ENCODE measurements at regions not wholly inside any gene's neighbourhood (a gene's known extent, or its start where the extent isn't known, plus 50 kb on each side); places are given as distances from the start of the nearest gene placed in this dataset.

DNA sequence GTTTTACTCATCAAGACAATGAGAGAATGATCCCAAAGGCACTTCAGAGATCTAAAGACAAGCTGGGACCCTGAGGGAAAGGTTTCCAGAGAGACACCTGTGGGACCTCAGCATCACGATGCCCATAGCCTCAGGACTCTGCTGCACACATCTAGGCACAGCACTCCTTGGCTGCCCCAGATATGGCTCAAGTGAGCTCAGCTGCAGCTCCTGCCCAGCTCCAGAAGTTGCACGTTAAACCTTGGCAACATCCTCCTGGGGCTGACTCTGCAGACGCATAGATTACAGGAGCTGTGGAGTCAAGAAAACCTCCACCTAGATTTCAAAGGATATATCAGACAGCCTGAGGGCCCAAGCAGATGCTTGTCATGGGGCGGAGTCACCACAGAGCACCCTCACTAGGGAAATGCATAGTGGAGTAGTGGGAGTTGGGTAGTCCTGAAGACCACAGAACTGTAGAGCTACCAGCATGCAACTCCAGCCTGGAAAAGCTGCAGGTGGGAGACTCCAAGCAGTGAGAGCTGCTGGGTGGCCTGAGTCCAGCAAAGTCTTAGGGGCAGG is 582.0 kb downstream of the CDH11 start:
- H3K4me1 ChIP-seq, result no peaks in the 10 kb centered on the region
- intact Hi-C loops (cut with DNase I; ENCODE audit: low total_unique reads), result no loop called here
- H3K27me3 ChIP-seq, result no peaks in the 10 kb centered on the region
- 85 to 88% (median 85%) methylated on average over 3 to 4 of the region's 4 CpGs for WGBS, 5 donors
- TF ChIP-seq POLR2AphosphoS5 (IDR thresholded peaks at IDR 0.05) (no peak), EP300 (IDR thresholded peaks at IDR 0.05) (no peak), POLR2A (IDR thresholded peaks at IDR 0.05) (no peak)
- TF ChIP-seq, protein P1, sequence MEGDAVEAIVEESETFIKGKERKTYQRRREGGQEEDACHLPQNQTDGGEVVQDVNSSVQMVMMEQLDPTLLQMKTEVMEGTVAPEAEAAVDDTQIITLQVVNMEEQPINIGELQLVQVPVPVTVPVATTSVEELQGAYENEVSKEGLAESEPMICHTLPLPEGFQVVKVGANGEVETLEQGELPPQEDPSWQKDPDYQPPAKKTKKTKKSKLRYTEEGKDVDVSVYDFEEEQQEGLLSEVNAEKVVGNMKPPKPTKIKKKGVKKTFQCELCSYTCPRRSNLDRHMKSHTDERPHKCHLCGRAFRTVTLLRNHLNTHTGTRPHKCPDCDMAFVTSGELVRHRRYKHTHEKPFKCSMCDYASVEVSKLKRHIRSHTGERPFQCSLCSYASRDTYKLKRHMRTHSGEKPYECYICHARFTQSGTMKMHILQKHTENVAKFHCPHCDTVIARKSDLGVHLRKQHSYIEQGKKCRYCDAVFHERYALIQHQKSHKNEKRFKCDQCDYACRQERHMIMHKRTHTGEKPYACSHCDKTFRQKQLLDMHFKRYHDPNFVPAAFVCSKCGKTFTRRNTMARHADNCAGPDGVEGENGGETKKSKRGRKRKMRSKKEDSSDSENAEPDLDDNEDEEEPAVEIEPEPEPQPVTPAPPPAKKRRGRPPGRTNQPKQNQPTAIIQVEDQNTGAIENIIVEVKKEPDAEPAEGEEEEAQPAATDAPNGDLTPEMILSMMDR (IDR thresholded peaks at IDR 0.05), result no peak
- H3K27ac ChIP-seq, result no peak overlapping the region
- no peaks in the 10 kb centered on the region for H3K9me3 ChIP-seq
- no peaks in the 10 kb centered on the region for H3K36me3 ChIP-seq
- DNase-seq, result no peak
- H3K4me3 ChIP-seq, result no peak overlapping the region

DNA sequence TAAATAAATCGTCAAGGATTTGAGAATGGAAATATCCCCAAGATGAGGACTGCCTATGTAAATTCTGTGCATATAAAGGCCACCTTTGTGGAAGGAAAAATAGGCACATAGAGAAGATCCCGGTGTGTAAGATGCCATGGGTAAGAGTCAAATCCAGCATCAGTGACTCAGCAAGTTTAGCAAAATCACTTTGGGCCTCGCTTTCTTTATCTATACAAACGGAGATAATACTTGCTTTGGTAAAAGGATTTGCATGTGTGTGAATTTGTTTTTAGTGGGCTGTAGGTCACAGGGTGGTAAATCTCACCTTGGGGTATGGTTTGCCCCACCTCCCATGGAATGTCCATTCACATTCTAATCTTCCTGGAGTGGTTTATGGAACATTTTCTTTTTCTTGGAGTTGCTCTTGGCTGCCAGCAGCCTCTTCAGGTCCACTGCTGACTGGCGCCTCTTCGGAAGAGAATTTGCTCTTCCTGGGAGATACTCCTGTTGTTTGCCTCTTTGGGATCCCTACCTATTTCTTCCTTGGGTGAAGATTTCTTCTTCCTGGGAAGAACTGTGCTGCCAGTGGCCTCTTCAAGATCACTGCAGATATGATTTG is 587.6 kb downstream of the CDH11 start:
- no peak for DNase-seq
- intact Hi-C loops (cut with DNase I; ENCODE audit: low total_unique reads), result no loop called here
- Histone ChIP-seq H3K4me3 (no peak overlapping the region), H3K4me1 (peaks cover 0 to 5% (median 0%) of the 10 kb centered on the region in 4 donors), H3K27me3 (no peaks in the 10 kb centered on the region), H3K9me3 (no peaks in the 10 kb centered on the region), H3K36me3 (no peaks in the 10 kb centered on the region), H3K27ac (no peak overlapping the region)
- WGBS, 5 donors, result 62 to 69% (median 68%) methylated on average over 6 of the region's 6 CpGs
- TF ChIP-seq POLR2AphosphoS5 (IDR thresholded peaks at IDR 0.05), result no peak
- TF ChIP-seq, protein P1 (IDR thresholded peaks at IDR 0.05), result no peak
- TF ChIP-seq POLR2A (IDR thresholded peaks at IDR 0.05), result no peak
- TF ChIP-seq EP300 (IDR thresholded peaks at IDR 0.05), result no peak

DNA sequence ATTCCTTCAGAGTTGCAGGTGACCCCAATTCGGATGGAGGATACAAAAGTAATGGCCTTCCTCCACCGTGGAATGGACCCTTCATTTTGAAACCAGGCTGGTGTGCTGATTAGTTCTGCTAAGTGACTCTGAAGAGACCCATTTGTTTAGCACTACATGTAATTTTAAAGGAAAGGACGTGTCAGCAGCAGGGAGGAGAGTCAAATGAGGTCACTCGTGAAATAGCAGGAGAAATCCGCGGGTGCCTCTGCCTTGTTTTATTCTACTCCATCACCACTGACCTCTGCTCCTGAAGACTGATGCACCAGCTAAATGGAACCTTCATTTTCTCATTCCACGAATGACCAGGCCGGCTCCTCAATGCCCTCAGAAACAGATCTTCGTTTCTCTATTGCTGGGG is 589.2 kb downstream of the CDH11 start:
- no peak for DNase-seq
- 72 to 80% (median 77%) methylated on average over 9 of the region's 9 CpGs for WGBS, 5 donors
- TF ChIP-seq POLR2AphosphoS5 (IDR thresholded peaks at IDR 0.05) (no peak), EP300 (IDR thresholded peaks at IDR 0.05) (no peak), POLR2A (IDR thresholded peaks at IDR 0.05) (no peak)
- TF ChIP-seq, protein P1 (IDR thresholded peaks at IDR 0.05), result no peak
- H3K4me3 ChIP-seq, result no peak overlapping the region
- no peaks in the 10 kb centered on the region for H3K27me3 ChIP-seq
- no peaks in the 10 kb centered on the region for H3K36me3 ChIP-seq
- intact Hi-C loops (cut with DNase I; ENCODE audit: low total_unique reads), result no loop called here
- H3K27ac ChIP-seq, result no peak overlapping the region
- no peaks in the 10 kb centered on the region for H3K9me3 ChIP-seq
- peaks cover 0 to 5% (median 0%) of the 10 kb centered on the region in 4 donors for H3K4me1 ChIP-seq

DNA sequence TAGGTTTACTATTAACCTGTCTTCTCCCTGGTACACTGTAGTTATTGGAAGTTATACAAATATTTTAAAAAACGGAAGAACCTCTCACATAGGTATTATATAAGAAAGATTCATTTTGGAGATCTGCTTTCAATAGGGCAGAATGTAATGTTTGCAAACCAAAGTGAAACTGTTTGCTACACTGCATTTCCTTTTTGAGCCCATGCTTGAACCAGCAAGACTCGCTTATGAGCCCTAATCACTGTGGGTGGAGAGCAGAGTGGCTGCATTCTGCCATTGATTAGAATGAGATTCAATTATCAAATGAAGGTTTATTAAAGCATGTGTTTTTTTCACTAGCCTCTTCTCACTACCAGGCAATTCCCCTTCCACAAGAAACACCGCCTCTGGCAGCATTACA is 589.7 kb downstream of the CDH11 start:
- 47 to 52% (median 50%) methylated on average over 3 of the region's 3 CpGs for WGBS, 5 donors
- DNase-seq, result peak in 1 of 2 donors; percentile 7
- Histone ChIP-seq H3K27me3 (no peaks in the 10 kb centered on the region), H3K27ac (no peak overlapping the region), H3K4me1 (peaks cover 0 to 5% (median 0%) of the 10 kb centered on the region in 4 donors), H3K36me3 (no peaks in the 10 kb centered on the region), H3K4me3 (no peak overlapping the region), H3K9me3 (no peaks in the 10 kb centered on the region)
- TF ChIP-seq POLR2AphosphoS5 (IDR thresholded peaks at IDR 0.05) (no peak), EP300 (IDR thresholded peaks at IDR 0.05) (no peak), POLR2A (IDR thresholded peaks at IDR 0.05) (no peak)
- TF ChIP-seq, protein P1 (IDR thresholded peaks at IDR 0.05), result no peak
- intact Hi-C loops (cut with DNase I; ENCODE audit: low total_unique reads), result no loop called here

Measured in stomach (tissue), 8 donors.